WTC11 (cell line): ENCODE measurements at regions not wholly inside any gene's neighbourhood (a gene's known extent, or its start where the extent isn't known, plus 50 kb on each side); places are given as distances from the start of the nearest gene placed in this dataset.

Experiments
- ATAC-seq: fragments of 200-7000 bp; cut with Tn5 transposase; 2 replicates; pipeline ENCODE4 v1.10.0; 2021; ENCODE audit warnings: mild to moderate bottlenecking, moderate library complexity
- CTCF ChIA-PET: fragments of 300-600 bp; sonication (Branson Sonifier 250); formaldehyde crosslinking; loops from one replicate; lab custom pipeline; 2021; ENCODE audit warnings: antibody characterized with exemption; lab: Charles Lee
- POLR2A ChIA-PET: fragments of 350-600 bp; sonication (Branson Sonifier 250); formaldehyde crosslinking; loops from one replicate; lab custom pipeline; 2021; ENCODE audit warnings: antibody characterized with exemption; lab: Charles Lee
- DNase-seq: peaks from one replicate; pipeline ENCODE4 v3.0.0; 2021; ENCODE audit warnings: low spot score
- H3K27ac Mint-ChIP-seq: 2 replicates; pipeline ENCODE4 v1.8.0; 2021; ENCODE audit warnings: mixed read lengths
- H3K27me3 Mint-ChIP-seq: 2 replicates; pipeline ENCODE4 v1.8.0; 2021; ENCODE audit warnings: low read depth, mild to moderate bottlenecking, moderate library complexity, mixed read lengths
- H3K36me3 Mint-ChIP-seq: 2 replicates; pipeline ENCODE4 v1.8.0; 2021; ENCODE audit warnings: mixed read lengths
- H3K4me1 Mint-ChIP-seq: 2 replicates; pipeline ENCODE4 v1.8.0; 2022; ENCODE audit warnings: mixed read lengths
- H3K4me3 Mint-ChIP-seq: 2 replicates; pipeline ENCODE4 v1.8.0; 2021; ENCODE audit warnings: mild to moderate bottlenecking, moderate library complexity, mixed read lengths
- H3K9me3 Mint-ChIP-seq: 2 replicates; pipeline ENCODE4 v1.8.0; 2021; ENCODE audit warnings: mixed read lengths
- CREM ChIP-seq: sonication (generic); formaldehyde crosslinking; IDR thresholded peaks from 2 replicates; pipeline ENCODE4 v1.8.1; 2022; ENCODE audit warnings: mild to moderate bottlenecking, missing genetic modification reagents, moderate library complexity
- EMX1 ChIP-seq: fragments of 250-450 bp; sonication (Bioruptor Pico); IDR thresholded peaks from 2 replicates; pipeline ENCODE4 v1.8.0; 2021; ENCODE audit warnings: mild to moderate bottlenecking
- ETV6 ChIP-seq: sonication (generic); formaldehyde crosslinking; IDR thresholded peaks from 2 replicates; pipeline ENCODE4 v1.8.1; 2022; ENCODE audit warnings: mild to moderate bottlenecking, missing genetic modification reagents
- GTF2I ChIP-seq: fragments of 250-450 bp; sonication (Bioruptor Pico); conservative IDR thresholded peaks from 2 replicates; pipeline ENCODE4 v1.4.0; 2021; ENCODE audit warnings: mild to moderate bottlenecking
- JAZF1 ChIP-seq: fragments of 250-450 bp; sonication (Bioruptor Pico); IDR thresholded peaks from 2 replicates; pipeline ENCODE4 v1.9.0; 2021; ENCODE audit warnings: moderate library complexity, mild to moderate bottlenecking, inconsistent platforms
- JUN ChIP-seq: sonication (generic); formaldehyde crosslinking; IDR thresholded peaks from 2 replicates; pipeline ENCODE4 v1.8.0; 2023; ENCODE audit warnings: mild to moderate bottlenecking, missing genetic modification reagents
- OVOL2 ChIP-seq: fragments of 250-450 bp; sonication (Bioruptor Pico); IDR thresholded peaks from 2 replicates; pipeline ENCODE4 v1.9.0; 2021; ENCODE audit warnings: mild to moderate bottlenecking, borderline replicate concordance
- RELA ChIP-seq: sonication (generic); formaldehyde crosslinking; IDR thresholded peaks from 2 replicates; pipeline ENCODE4 v1.8.1; 2022; ENCODE audit warnings: missing genetic modification reagents, mild to moderate bottlenecking, borderline replicate concordance
- SP1 ChIP-seq: sonication (generic); formaldehyde crosslinking; conservative IDR thresholded peaks from 2 replicates; pipeline ENCODE4 v1.8.1; 2022; ENCODE audit warnings: missing genetic modification reagents
- TCF7 ChIP-seq: sonication (generic); formaldehyde crosslinking; IDR thresholded peaks from 2 replicates; pipeline ENCODE4 v1.8.0; 2022; ENCODE audit warnings: mild to moderate bottlenecking, low read depth, missing genetic modification reagents, moderate library complexity
- ZNF138 ChIP-seq: sonication (generic); formaldehyde crosslinking; conservative IDR thresholded peaks from 2 replicates; pipeline ENCODE4 v1.8.1; 2022; ENCODE audit warnings: mild to moderate bottlenecking, moderate library complexity, missing genetic modification reagents
- ZNF671 ChIP-seq: fragments of 250-450 bp; sonication (Bioruptor Pico); IDR thresholded peaks from 2 replicates; pipeline ENCODE4 v1.8.0; 2021; ENCODE audit warnings: mild to moderate bottlenecking
- TF ChIP-seq, protein P1 (sequence below): sonication (generic); formaldehyde crosslinking; IDR thresholded peaks from 2 replicates; pipeline ENCODE4 v1.8.1; 2022; ENCODE audit warnings: missing genetic modification reagents, borderline replicate concordance
- TF ChIP-seq, protein P2 (sequence below): sonication (generic); formaldehyde crosslinking; conservative IDR thresholded peaks from 2 replicates; pipeline ENCODE4 v1.8.1; 2023; ENCODE audit warnings: mild to moderate bottlenecking, low read depth, missing genetic modification reagents, moderate library complexity
- TF ChIP-seq, protein P3 (sequence below): sonication (generic); formaldehyde crosslinking; IDR thresholded peaks from 2 replicates; pipeline ENCODE4 v1.8.0; 2022; ENCODE audit warnings: mild to moderate bottlenecking, missing genetic modification reagents
- TF ChIP-seq, protein P4 (sequence below): fragments of 200-600 bp; IDR thresholded peaks from 2 replicates; pipeline ENCODE4 v1.8.0; 2022; ENCODE audit warnings: antibody characterized with exemption
- TF ChIP-seq, protein P5 (sequence below): sonication (generic); formaldehyde crosslinking; IDR thresholded peaks from 2 replicates; pipeline ENCODE4 v1.8.1; 2023; ENCODE audit warnings: mild to moderate bottlenecking, moderate library complexity, missing genetic modification reagents
- TF ChIP-seq, protein P6 (sequence below): sonication (generic); formaldehyde crosslinking; IDR thresholded peaks from 2 replicates; pipeline ENCODE4 v1.8.1; 2022; ENCODE audit warnings: mild to moderate bottlenecking, missing genetic modification reagents, moderate library complexity, borderline replicate concordance
- TF ChIP-seq, protein P7 (sequence below): sonication (generic); formaldehyde crosslinking; IDR thresholded peaks from 2 replicates; pipeline ENCODE4 v1.8.0; 2022; ENCODE audit warnings: mild to moderate bottlenecking, missing genetic modification reagents

DNA sequence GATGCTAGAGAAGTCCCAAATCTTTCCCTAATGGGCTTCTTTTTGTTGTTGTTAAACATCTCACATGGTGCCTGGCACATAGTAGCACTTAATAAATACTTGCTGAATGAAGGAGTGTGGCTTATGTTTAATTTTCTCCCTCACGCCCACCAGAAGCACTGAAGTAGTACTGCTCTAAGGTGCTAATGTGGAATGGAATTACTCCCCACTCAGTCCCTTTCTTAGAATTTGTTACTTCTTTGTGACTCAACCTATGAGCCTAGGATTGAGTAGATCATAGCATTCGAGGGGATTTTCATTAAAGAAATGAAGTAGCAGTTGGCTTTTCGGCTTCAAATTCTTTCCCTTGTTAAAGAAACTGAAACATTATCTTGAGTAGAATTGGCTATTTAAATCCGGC, 192.8 kb downstream of the CLIC5 start:
- TF ChIP-seq, protein P1, sequence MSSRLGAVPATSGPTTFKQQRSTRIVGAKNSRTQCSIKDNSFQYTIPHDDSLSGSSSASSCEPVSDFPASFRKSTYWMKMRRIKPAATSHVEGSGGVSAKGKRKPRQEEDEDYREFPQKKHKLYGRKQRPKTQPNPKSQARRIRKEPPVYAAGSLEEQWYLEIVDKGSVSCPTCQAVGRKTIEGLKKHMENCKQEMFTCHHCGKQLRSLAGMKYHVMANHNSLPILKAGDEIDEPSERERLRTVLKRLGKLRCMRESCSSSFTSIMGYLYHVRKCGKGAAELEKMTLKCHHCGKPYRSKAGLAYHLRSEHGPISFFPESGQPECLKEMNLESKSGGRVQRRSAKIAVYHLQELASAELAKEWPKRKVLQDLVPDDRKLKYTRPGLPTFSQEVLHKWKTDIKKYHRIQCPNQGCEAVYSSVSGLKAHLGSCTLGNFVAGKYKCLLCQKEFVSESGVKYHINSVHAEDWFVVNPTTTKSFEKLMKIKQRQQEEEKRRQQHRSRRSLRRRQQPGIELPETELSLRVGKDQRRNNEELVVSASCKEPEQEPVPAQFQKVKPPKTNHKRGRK (CRISPR knock-in tag) = no peak
- TF ChIP-seq ZNF138 (CRISPR knock-in tag) (no peak), CREM (CRISPR knock-in tag) (no peak), OVOL2 (CRISPR knock-in tag) (no peak)
- H3K4me3 Mint-ChIP-seq = no peak overlapping the region
- ChIA-PET POLR2A (no interaction called here), CTCF (no interaction called here)
- no peaks in the 10 kb centered on the region for H3K27me3 Mint-ChIP-seq
- H3K9me3 Mint-ChIP-seq = peaks cover 12% of the 10 kb centered on the region
- H3K27ac Mint-ChIP-seq = no peak overlapping the region
- no peaks in the 10 kb centered on the region; the same call in 1 of the 2 replicates for H3K36me3 Mint-ChIP-seq
- H3K4me1 Mint-ChIP-seq = no peaks in the 10 kb centered on the region
- DNase-seq = no peak
- no peak for ATAC-seq

DNA sequence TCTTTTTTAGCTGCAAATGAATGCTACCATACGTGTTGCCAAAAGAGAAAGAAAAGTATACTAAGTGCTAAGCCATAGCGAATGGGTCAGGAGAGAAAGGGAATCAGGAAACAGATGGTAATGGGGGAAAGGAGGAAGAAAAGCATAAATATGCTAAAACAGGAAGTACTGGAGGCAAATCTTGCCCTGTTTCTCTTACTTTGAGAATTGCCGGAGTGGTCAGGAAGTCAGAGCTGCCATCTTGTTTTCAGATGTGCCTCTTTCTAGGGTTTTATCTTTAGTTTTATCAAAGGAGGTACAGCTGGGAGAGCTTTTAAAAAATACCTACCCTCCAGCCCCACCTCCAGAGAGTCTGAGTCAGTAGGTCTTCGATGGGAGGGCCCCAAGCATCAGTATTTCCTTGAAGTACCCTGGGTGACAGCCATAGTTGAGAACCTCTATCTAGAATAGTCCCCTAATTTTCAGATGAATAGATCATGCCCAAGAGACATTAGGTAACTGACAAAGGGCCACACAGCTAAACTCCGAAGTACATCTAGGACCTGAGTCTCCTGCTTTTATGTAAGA, 193.3 kb downstream of the CLIC5 start:
- Mint-ChIP-seq H3K4me3 (no peak overlapping the region), H3K36me3 (no peaks in the 10 kb centered on the region; the same call in 1 of the 2 replicates), H3K4me1 (no peaks in the 10 kb centered on the region), H3K9me3 (peaks cover 16% of the 10 kb centered on the region), H3K27ac (no peak overlapping the region), H3K27me3 (no peaks in the 10 kb centered on the region)
- DNase-seq = no peak
- no peak for ATAC-seq
- no peak for TF ChIP-seq OVOL2 (CRISPR knock-in tag)
- TF ChIP-seq, protein P2, sequence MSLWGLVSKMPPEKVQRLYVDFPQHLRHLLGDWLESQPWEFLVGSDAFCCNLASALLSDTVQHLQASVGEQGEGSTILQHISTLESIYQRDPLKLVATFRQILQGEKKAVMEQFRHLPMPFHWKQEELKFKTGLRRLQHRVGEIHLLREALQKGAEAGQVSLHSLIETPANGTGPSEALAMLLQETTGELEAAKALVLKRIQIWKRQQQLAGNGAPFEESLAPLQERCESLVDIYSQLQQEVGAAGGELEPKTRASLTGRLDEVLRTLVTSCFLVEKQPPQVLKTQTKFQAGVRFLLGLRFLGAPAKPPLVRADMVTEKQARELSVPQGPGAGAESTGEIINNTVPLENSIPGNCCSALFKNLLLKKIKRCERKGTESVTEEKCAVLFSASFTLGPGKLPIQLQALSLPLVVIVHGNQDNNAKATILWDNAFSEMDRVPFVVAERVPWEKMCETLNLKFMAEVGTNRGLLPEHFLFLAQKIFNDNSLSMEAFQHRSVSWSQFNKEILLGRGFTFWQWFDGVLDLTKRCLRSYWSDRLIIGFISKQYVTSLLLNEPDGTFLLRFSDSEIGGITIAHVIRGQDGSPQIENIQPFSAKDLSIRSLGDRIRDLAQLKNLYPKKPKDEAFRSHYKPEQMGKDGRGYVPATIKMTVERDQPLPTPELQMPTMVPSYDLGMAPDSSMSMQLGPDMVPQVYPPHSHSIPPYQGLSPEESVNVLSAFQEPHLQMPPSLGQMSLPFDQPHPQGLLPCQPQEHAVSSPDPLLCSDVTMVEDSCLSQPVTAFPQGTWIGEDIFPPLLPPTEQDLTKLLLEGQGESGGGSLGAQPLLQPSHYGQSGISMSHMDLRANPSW = no peak
- no peak for TF ChIP-seq JUN (CRISPR knock-in tag)
- TF ChIP-seq, protein P3, sequence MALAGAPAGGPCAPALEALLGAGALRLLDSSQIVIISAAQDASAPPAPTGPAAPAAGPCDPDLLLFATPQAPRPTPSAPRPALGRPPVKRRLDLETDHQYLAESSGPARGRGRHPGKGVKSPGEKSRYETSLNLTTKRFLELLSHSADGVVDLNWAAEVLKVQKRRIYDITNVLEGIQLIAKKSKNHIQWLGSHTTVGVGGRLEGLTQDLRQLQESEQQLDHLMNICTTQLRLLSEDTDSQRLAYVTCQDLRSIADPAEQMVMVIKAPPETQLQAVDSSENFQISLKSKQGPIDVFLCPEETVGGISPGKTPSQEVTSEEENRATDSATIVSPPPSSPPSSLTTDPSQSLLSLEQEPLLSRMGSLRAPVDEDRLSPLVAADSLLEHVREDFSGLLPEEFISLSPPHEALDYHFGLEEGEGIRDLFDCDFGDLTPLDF (CRISPR knock-in tag) = no peak
- no peak for TF ChIP-seq GTF2I (CRISPR knock-in tag)
- no peak for TF ChIP-seq JAZF1 (CRISPR knock-in tag)
- POLR2A ChIA-PET = no interaction called here
- CTCF ChIA-PET = interaction anchor here (0.8 kb wide), 1 partner anchor 100 kb away, joined by 3 read pairs; no protein-coding TSS in a partner anchor

DNA sequence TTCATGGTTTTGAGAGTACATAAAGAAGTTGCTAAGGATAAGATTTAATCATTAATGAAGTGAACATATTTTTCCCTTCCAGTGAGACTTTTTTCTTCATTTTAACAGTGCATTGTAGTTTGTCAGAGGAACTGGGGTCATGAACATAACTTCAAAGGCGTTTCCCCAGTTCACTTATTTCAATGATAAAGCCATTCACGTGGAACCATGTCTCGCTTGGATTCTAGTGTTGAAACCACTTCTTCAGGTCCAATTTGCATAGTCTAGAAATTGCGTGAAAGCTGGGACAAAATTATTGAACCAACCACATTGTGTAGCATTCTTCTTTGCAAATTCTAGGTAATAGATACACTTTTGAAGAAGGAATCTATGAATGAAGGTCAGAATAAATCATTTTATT, 197.0 kb downstream of the CLIC5 start:
- ATAC-seq = no peak
- H3K9me3 Mint-ChIP-seq = peaks cover 16% of the 10 kb centered on the region
- H3K27me3 Mint-ChIP-seq = no peaks in the 10 kb centered on the region
- POLR2A ChIA-PET = no interaction called here
- CTCF ChIA-PET = no interaction called here
- no peak for DNase-seq
- no peaks in the 10 kb centered on the region; the same call in 1 of the 2 replicates for H3K36me3 Mint-ChIP-seq
- no peak overlapping the region for H3K4me3 Mint-ChIP-seq
- no peak overlapping the region for H3K27ac Mint-ChIP-seq
- no peaks in the 10 kb centered on the region for H3K4me1 Mint-ChIP-seq
- no peak for TF ChIP-seq TCF7 (CRISPR knock-in tag)
- no peak for TF ChIP-seq CREM (CRISPR knock-in tag)
- no peak for TF ChIP-seq EMX1
- TF ChIP-seq JUN (CRISPR knock-in tag) = no peak
- TF ChIP-seq, protein P4, sequence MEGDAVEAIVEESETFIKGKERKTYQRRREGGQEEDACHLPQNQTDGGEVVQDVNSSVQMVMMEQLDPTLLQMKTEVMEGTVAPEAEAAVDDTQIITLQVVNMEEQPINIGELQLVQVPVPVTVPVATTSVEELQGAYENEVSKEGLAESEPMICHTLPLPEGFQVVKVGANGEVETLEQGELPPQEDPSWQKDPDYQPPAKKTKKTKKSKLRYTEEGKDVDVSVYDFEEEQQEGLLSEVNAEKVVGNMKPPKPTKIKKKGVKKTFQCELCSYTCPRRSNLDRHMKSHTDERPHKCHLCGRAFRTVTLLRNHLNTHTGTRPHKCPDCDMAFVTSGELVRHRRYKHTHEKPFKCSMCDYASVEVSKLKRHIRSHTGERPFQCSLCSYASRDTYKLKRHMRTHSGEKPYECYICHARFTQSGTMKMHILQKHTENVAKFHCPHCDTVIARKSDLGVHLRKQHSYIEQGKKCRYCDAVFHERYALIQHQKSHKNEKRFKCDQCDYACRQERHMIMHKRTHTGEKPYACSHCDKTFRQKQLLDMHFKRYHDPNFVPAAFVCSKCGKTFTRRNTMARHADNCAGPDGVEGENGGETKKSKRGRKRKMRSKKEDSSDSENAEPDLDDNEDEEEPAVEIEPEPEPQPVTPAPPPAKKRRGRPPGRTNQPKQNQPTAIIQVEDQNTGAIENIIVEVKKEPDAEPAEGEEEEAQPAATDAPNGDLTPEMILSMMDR = no peak
- TF ChIP-seq, protein P5, sequence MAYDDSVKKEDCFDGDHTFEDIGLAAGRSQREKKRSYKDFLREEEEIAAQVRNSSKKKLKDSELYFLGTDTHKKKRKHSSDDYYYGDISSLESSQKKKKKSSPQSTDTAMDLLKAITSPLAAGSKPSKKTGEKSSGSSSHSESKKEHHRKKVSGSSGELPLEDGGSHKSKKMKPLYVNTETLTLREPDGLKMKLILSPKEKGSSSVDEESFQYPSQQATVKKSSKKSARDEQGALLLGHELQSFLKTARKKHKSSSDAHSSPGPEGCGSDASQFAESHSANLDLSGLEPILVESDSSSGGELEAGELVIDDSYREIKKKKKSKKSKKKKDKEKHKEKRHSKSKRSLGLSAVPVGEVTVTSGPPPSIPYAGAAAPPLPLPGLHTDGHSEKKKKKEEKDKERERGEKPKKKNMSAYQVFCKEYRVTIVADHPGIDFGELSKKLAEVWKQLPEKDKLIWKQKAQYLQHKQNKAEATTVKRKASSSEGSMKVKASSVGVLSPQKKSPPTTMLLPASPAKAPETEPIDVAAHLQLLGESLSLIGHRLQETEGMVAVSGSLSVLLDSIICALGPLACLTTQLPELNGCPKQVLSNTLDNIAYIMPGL (CRISPR knock-in tag) = no peak
- TF ChIP-seq, protein P6, sequence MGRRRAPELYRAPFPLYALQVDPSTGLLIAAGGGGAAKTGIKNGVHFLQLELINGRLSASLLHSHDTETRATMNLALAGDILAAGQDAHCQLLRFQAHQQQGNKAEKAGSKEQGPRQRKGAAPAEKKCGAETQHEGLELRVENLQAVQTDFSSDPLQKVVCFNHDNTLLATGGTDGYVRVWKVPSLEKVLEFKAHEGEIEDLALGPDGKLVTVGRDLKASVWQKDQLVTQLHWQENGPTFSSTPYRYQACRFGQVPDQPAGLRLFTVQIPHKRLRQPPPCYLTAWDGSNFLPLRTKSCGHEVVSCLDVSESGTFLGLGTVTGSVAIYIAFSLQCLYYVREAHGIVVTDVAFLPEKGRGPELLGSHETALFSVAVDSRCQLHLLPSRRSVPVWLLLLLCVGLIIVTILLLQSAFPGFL = no peak
- TF ChIP-seq, protein P7, sequence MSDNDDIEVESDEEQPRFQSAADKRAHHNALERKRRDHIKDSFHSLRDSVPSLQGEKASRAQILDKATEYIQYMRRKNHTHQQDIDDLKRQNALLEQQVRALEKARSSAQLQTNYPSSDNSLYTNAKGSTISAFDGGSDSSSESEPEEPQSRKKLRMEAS (CRISPR knock-in tag) = no peak
- no peak for TF ChIP-seq RELA (CRISPR knock-in tag)
- TF ChIP-seq, protein P1 (CRISPR knock-in tag) = no peak
- no peak for TF ChIP-seq ZNF671 (CRISPR knock-in tag)
- no peak for TF ChIP-seq ETV6 (CRISPR knock-in tag)
- TF ChIP-seq JAZF1 (CRISPR knock-in tag) = no peak
- TF ChIP-seq SP1 (CRISPR knock-in tag) = no peak
